ENCODE measurements at regions not wholly inside any gene's neighbourhood (a gene's known extent, or its start where the extent isn't known, plus 50 kb on each side); places are given as distances from the start of the nearest gene placed in this dataset.
A peak's percentile ranks its signal among the peaks of the same experiment; 100 is the strongest.

DNA sequence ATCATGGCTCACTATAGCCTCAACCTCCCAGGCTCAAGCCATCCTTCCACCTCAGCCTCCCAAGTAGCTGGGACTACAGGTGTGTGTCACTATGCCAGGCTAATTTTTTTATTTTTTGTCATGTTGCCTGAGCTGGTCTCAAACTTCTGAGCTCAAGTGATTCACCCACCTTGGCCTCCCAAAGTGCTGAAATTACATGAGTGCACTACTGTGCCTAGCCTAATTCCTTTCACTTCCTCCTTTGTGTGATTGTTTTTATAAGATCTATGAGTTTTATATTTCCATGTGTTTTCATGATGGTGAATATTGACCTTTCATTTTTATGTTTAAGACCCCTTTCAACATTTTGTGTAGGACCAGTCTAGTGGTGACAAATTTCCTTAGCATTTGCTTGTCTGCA is 55.2 kb upstream of the IL12B start:
- no peak for DNase-seq (ENCODE audit: low spot score)

DNA sequence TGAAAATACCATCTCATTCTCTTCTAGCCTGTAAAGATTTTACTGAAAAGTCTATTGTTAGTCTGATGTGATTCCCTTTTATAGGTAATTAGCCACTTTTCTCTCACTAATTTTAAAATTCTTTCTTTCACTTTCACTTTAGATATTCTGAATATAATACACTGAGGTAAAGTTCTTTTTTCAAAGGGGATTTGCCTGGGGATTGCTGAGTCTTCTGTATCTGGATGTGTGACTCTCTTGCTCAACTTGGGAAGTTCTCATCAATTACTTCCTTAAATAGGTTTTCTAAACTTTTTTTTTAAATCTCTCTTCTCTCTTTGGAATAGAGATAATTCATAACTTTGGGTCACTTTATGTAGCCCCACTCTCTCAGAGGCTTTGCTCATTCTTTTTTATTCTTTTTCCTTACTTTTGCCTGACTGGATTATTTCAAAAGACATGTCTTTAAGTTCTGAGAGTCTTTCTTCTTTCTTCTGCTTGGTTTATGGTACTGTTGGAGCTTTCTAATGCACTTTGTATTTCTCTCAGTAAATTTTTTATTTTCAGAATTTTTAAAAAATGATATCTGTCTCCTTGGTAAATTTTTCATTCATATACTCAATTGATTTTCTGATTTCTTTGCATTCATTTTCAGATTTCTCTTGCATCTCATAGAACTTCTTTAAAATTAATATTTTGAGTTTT is 55.9 kb upstream of the IL12B start:
- DNase-seq (ENCODE audit: low spot score): no peak

DNA sequence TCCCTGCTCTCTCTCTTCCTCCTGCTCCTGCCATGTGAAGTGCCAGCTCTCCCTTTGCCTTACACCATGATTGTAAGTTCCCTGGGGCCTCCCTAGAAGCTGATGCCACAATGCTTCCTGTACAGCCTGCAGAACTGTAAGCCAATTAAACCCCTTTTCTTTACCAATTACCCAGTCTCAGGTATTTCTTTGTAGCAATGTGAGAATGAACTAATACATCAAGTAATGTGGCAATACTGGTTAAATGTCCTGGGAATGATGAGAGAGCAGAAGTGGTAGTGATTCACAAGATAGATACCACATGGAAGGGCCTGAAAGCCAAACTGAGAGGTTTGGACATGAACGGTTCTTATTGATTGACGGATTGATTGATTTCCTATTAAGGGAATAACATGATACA is 62.6 kb upstream of the IL12B start:
- DNase-seq (ENCODE audit: low spot score): no peak

DNA sequence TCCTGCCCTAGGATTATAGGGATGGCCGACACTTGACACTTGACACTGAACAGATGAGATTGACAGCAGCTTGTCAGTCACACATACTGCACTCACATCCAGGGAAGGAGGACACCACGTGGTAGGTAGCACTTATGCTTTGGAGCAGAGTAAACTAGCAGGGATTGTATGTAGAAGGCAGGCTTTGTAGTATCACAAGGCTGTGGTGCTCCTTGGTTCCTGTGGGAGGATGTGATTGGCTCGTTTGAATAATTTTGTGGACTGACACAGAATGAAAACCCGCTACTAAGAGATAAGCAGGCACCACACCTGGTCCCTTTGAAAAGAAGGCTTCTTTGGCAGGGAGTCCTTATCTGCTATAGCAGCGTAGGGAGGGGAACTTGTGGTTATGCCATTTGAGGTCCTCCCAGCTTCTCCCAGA is 63.6 kb upstream of the IL12B start:
- no peak for DNase-seq (ENCODE audit: low spot score)

DNA sequence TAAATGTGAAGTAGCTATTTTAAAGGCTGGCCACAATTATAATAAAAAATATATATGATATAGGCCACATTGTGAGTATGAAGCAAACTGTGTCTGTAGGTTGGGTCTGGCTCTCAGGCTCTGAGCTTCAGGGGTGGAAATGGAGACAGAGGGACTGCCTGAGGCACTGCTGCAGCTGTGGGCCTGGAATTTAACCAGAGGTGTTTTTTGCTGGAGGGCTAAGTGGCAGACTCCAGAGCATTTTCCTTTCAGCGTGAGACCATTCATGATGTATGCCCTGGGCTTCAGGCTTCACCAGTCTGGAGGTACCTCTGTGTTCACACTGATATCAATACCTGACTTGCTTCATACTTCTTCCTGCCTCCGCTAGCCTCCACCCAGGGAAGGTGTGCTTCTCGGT is 64.9 kb upstream of the IL12B start:
- DNase-seq (ENCODE audit: low spot score): no peak

DNA sequence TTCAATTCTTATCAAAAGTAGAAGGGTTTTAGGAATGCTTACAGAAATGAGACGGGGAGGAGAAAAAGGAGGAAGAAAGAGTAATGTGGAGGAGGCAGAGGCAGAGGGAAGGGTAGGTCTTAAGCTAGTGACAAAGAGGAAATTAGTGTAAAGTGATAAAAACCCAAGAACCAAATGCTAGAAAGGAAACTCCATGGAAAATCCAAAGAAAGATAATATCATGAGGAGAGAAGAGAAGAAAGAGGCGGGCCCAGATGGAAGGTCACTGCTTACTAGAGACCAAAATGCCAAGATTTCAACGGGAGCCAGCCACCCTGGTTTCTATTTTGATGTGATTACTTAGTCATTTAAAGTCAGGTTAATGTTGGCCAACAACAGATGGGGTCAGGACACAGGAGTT is 68.6 kb upstream of the IL12B start:
- DNase-seq (ENCODE audit: low spot score): no peak

DNA sequence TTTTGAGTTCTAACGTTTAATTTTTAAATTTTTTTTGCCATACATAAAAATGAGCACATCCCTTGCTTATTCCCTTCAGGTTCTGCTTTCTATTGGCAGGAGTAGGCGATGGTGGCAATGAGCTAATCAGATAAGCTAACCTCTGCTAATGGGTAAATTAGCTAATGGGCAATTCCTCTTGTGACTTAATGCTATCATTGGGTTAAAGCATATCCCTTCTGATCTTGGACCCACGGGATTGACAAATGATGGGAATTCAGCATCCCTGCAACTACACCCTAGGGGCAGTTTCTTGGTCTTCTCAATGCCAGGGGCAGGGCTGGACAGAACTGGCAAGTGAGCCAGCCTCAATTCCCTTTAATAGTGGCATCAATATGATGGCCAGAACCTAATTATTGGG is 70.2 kb upstream of the IL12B start:
- no peak for DNase-seq (ENCODE audit: low spot score)

DNA sequence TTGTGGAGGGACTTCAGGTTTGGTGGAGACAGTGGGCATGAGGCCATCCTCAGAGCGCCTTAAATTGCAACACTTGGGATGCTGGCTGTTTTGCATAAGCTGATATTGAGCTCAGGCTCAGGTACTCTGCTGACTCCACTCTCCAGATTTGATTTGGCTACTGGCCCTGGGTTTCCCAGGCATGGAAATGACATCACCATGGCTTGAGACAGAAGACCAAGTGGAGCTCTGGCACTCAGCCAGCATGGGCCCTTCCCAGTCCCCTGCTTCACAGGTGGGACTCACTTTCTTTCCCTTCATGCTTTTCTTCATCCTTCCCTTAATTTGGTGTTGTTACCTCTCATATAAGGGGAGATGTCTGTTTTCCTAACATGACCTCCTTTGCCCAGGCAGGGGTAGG is 72.0 kb upstream of the IL12B start:
- no peak for DNase-seq (ENCODE audit: low spot score)

DNA sequence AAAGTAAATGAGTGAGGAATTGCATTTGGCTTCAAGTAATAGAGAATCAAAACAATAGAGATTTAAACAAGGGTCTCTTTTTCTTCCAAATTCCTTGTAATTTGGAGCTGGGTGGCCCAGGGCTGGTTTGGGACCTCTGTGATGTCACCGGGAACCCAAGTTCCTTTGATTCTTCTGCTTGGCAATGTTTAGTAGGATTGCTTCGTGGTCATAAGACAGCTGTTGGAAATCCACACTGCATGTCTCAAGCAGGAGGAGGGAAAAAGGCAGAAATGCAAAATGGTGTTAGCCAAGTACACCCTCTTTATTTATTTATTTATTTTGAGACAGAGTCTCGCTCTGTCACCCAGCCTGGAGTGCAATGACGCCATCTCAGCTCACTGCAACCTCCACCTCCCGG is 72.6 kb upstream of the IL12B start:
- no peak for DNase-seq (ENCODE audit: low spot score)

DNA sequence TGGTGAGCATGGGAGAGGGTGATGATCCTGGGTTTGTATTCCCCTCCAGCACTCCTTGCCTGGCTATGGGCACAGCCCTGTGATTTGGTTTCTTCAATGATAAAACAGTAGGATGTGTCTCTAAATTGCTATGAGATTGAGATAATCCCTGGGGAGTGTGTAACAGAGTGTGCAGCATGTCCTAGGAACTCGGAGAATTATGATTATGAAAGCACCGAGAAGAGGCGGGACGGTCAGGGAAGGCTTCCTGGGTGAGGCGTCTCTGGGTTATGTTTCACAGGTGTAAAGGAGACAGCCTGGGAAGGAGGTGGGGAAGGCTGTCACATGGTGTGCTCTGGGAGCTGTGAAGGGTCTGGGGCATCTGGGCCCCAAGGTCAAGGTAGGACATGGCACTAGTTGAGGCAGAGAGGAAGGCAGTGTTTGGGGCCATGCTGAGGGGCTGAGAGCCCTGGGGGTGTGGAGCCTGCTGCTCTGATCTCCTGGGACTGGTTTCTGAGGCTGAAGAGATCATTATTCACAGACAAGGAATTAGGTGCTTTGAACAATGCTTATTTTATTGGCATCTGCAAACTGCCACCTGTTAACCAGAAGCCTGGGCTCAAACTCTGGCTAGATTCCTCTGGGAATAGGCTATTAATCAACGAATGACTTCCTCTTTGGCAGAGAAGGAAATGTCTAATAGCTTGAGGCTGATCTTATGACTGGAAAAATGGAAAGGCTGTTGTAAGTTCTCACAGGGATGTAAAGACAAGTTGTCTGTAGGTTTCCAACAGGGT is 73.8 kb upstream of the IL12B start:
- peak; percentile 4 for DNase-seq (ENCODE audit: low spot score)

DNA sequence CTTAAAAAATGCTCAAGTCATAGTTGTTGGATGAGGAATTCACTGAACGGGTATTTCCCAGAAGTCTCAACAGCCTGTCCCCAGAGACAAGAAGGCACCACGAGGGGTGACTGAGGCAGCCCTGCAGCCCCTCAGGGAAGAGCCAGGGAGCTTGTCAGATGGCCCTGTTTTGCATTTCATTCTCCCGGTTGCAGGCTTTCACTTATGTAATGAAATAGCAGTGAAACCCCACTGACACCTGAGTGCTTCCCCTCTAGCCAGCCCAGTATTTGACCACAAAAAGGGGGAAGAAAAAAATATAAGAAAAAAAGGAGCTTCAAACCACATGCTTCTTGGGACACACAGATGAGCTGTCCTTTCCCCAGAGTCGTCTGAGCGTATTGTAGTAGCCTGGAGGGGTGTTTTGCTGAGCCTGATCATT is 75.3 kb upstream of the IL12B start:
- no peak for DNase-seq (ENCODE audit: low spot score)

DNA sequence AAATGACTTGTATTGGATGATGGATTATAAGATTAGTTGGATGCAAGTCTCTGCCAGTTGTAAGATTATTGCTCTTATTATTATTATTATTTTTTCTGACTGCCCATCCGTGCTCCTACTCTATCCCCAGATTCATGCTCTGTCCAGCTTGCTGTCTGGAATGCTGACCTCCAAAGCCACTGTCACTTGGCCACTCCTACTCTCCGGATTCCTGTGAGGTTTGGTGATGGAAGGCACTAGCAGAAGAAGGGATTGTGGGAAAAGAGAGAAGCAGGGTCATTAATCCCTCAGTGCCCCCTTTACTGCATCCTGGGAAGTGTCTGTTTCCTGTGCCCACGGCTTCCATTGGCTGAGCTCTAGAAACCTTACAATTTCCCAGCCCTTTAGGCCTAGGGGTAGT is 76.3 kb upstream of the IL12B start:
- DNase-seq (ENCODE audit: low spot score): no peak

DNA sequence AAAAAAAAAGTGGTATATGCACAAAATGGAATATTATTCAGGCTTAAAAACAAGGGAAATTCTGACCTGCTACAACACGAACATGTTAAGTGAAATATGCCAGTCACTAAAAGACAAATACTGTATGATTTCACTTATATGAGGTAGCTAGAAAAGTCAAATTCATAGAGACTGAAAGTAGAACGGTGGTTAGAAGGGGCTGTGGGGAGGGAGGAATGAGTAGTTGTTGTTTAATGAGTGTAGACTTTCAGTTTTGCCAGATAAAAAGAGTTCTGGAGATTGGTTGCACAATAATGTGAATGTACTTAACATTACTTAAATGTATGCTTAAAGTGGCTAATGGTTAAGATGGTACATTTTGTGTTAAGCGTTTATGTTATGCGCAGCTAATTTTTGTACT is 79.5 kb upstream of the IL12B start:
- DNase-seq (ENCODE audit: low spot score): no peak

DNA sequence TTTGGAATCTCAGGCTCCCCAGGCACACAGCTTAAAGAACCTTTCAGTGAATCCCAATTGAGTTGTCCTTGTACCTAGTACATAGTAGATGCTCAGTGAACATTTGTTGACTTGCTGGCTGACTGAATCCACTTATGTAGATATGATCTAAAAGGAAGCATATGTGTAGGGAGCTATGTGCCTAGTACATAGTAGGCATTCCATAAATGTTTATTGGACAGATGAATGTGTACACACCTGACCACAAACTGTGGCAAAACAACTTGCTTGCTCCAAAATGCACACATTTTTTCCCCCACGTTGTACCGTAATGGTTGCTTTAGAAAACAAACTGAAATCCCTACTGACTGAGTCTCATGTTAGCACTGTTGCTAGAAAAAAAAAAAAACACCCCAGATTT is 80.2 kb upstream of the IL12B start:
- DNase-seq (ENCODE audit: low spot score): no peak

DNA sequence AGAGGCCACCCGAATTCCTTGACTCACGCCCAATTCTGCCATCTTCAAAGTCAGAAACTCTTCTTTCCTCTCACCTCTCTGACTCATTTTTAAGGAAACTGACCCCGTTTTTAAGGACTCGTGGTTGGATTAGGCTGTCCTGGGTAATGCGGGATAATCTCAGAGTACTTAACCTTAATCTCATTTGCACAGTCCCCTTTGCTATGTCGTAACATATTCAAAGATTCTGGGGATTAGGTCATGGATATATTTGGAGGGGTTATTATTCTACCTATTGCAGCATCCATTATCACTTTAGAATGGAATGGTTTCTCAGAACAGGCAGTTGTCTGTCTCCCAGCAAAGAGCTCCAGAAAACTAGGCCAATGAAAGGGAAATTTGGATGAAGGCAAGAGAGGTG is 80.8 kb upstream of the IL12B start:
- DNase-seq (ENCODE audit: low spot score): no peak

DNA sequence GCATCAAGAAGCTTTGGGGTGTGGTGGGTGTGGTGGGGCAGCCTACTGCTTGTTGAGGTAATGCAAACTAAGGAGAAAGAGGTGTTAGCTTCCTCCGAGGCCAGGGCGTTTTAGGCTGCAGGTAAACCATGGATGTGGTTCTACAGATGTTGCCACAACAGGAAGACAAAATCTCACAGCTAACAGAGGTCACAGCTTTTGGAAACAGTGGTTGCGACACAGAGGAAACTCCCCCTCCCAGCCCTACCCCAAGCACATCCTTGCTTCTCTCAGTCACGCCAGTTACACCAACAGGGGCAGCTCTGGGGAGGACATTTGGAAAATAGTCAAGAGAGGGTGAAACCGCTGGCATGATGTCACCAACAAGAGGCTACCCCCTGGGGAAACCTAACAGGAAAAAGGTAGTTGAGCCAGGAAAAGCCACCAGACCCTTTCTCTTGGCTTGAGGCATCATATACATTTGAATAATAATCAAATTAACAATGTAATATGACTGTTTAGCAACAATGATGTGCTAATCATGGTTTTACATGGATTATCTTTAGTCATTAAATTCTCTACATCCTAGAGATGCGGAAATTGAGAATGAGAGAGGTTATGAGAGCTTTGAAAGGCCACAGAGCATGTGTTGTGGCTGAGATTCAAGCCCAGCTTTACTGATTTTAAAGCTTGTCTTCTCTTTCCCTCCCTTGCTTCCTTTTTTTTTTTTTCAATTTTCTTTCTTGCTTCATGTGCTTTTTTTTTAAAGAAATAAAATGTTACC is 82.2 kb upstream of the IL12B start:
- DNase-seq (ENCODE audit: low spot score): peak; percentile 9

DNA sequence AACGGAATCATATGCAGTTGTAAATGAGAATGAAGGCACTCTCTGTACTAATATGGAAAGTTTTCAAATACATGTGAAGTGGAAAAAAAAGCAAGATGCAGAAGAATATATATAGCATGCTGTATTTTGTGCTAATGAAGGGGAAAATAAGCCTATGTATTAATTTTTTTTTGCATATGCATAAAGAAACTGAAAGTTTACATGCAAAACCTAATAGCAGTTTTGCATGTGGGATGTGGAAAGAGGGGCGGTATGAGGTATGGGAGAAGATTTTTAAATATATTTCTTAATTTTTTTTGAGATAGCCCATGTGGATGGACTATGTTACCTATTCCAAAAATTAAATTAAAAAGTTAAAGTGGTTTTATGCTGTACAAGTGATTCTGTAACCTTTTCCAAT is 83.7 kb upstream of the IL12B start:
- DNase-seq (ENCODE audit: low spot score): no peak

DNA sequence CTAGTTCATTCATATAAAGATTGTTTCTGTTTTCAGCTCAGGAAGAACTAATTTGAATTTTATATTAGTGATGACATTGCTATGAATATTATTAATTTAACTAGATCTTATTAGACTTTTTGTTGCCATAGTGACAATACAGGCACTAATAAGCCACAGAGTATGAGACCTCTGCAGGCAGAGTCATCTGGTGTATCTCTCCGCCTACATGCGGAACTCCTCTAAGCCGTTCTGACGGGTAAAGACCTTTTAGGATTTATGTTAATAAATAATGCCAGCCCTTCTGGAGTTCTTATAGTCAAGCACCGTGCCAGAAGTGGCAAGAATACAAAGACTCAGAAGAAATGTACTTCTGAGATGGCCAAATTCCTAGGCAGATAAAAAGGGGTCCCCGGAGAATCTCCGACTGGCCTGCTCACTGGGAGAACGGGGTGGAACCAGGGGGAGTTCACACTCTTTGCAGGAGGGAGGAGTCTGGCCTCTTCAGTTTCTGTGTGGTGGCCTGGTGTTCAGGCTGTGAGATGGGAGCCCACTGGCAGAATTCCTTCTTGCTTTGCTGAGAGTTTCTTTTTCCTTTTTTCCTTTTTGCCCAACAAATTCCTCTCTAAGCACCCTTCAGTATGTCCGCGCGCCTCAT is 85.1 kb upstream of the IL12B start:
- no peak for DNase-seq (ENCODE audit: low spot score)

DNA sequence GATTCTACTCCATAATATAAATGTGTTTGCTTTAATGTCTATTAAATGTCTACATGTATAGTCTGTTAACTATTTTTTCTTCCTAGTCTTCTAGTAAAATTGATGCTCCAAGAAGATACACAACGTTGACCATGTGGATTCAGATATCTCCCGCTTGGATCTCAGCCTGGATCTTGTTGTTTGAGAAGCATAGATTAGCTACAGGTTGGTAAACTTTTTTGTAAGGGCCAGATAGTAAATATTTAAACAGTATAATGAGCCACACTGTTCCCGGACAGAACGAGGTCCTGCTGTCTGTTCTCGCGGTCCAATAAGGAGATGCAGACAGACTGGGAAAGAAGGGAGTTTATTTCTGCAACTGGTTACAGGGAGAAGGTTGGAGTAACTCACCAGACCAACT is 86.2 kb upstream of the IL12B start:
- DNase-seq (ENCODE audit: low spot score): no peak

DNA sequence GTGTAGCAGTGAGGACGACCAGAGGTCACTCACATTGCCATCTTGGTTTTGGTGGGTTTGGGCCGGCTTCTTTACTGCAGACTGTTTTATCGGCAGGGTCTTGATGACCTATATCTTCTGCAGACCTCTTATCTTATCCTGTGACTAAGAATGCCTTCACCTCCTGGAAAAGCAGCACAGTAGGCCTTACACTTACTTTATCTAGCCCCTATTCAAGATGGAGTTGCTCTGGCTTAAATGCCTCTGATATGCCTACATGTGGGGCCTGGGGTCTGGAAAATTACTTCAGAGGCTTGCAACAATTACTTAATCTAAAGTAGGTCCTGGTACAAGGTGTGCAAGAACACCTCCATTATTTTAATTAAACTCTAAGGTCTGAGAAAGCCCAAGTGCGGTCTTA is 86.9 kb upstream of the IL12B start:
- no peak for DNase-seq (ENCODE audit: low spot score)

DNA sequence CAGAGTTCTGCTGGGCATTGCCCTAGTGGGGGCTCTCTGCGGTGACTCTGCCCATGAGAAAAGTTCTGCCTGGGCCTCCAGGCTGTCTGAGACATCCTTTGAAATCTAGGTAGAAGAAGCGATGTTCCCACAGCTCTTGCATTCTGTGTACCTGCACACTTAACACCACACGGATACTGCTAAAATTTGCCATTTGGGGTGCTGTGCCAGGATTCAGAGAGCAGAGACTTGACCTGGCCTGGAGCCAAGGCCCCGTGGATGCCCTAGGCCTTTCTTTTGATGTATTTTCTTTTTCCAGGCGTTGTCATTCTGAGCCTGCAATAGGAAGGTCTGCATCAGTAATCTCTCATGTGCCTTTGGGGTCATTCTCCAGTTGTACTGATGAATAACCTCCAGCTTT is 89.3 kb upstream of the IL12B start:
- no peak for DNase-seq (ENCODE audit: low spot score)

DNA sequence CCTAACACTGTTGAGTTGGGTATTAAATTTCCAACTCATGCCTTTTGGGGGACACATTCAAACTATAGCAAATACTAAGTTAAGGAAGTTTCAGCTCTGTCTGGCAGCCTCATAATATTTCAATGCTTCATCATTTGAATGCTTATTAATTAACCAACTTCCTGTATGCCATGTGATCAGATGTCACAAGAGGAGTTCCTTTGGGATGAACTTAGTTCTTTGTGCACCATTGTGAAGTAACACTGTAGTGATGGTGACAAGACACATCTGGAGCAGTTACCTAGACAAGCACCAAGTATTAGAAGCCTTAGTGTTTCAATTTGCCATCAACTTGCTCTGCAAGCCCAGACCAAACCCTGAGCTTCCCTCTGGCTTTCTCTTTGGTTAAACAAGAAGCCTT is 90.7 kb upstream of the IL12B start:
- no peak for DNase-seq (ENCODE audit: low spot score)

DNA sequence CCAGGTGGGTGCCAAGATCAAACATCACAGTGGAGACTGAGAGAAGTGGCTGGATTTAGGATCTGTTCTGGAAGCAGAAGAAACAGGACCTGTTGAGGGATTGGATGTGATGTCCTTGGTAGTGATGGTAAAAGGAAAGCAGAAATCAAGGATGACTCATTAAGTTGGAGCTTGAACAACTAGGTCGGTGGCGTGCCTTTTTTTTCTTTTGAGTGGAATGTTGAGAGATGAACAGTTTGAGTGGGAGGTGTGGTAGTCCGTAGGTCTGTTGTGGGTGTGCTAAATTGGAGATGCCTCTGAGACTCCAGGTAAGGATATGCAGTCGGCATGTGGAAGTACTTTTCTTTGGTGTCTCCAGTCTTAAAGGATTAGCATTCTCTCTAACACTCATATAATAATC is 92.1 kb upstream of the IL12B start:
- no peak for DNase-seq (ENCODE audit: low spot score)

All from pons (tissue), 1 donor.